Uterus (tissue), 2 donors: ENCODE measurements at regions not wholly inside any gene's neighbourhood (a gene's known extent, or its start where the extent isn't known, plus 50 kb on each side); places are given as distances from the start of the nearest gene placed in this dataset.

Source experiments
- POLR2A ChIP-seq, 2 donors: fragments of 450-650 bp; IDR thresholded peaks; one replicate each; pipeline ENCODE4 v1.6.1; 2016; ENCODE audit warnings: antibody characterized with exemption in 2 of 2, mild to moderate bottlenecking in 1 of 2, moderate library complexity in 1 of 2
- TF ChIP-seq, protein P1 (sequence below), 4 experiments: fragments of 200-600 bp in 2 of 4; fragments of 450-650 bp in 2 of 4; sonication (generic) in 2 of 4; IDR thresholded peaks; one replicate each; pipeline ENCODE4 v1.5.1; 2016 to 2019; ENCODE audit warnings: antibody characterized with exemption in 4 of 4, mild to moderate bottlenecking in 2 of 4, moderate library complexity in 1 of 4

DNA sequence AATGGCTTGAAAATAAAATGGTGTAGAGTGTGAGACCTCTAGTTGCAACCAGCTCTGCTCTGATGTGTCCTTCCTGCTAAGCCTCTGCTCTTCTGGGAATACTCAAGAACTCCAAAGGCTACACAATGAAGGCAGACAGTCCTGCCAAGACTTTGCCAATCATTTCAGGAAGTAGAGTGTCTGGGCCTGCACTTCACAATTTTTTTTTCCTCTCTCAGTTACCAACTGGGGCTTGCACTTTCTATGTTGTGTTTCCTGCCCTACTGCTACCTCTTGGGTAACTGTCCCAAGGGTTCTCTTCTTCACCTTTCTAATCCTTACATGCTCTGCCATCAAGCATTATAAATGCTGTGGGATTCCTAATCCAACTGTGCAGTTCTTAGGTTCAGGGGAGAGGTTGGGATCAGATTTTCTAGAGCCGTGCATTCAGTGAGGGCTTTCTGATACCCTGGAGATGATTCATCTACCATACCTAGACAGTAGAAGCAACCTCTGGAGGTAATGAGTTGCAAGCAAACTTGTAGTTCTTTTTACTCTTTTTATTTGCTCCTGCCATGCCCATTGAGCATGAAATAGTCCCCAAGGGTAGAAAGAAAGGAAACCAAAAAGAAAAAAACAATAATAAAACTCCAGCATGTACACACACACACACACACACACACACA lies 365.9 kb downstream of the MLLT3 start:
- no peak for TF ChIP-seq POLR2A (IDR thresholded peaks at IDR 0.05)
- TF ChIP-seq, protein P1, sequence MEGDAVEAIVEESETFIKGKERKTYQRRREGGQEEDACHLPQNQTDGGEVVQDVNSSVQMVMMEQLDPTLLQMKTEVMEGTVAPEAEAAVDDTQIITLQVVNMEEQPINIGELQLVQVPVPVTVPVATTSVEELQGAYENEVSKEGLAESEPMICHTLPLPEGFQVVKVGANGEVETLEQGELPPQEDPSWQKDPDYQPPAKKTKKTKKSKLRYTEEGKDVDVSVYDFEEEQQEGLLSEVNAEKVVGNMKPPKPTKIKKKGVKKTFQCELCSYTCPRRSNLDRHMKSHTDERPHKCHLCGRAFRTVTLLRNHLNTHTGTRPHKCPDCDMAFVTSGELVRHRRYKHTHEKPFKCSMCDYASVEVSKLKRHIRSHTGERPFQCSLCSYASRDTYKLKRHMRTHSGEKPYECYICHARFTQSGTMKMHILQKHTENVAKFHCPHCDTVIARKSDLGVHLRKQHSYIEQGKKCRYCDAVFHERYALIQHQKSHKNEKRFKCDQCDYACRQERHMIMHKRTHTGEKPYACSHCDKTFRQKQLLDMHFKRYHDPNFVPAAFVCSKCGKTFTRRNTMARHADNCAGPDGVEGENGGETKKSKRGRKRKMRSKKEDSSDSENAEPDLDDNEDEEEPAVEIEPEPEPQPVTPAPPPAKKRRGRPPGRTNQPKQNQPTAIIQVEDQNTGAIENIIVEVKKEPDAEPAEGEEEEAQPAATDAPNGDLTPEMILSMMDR (IDR thresholded peaks at IDR 0.05): no peak
